ENCODE measurements at regions not wholly inside any gene's neighbourhood (a gene's known extent, or its start where the extent isn't known, plus 50 kb on each side); places are given as distances from the start of the nearest gene placed in this dataset.

GRCh38 chr10:63901228-63901627, 380.0 kb downstream of the REEP3 start:
- no peak for DNase-seq (ENCODE audit: low read depth)
- TF ChIP-seq, protein P1, sequence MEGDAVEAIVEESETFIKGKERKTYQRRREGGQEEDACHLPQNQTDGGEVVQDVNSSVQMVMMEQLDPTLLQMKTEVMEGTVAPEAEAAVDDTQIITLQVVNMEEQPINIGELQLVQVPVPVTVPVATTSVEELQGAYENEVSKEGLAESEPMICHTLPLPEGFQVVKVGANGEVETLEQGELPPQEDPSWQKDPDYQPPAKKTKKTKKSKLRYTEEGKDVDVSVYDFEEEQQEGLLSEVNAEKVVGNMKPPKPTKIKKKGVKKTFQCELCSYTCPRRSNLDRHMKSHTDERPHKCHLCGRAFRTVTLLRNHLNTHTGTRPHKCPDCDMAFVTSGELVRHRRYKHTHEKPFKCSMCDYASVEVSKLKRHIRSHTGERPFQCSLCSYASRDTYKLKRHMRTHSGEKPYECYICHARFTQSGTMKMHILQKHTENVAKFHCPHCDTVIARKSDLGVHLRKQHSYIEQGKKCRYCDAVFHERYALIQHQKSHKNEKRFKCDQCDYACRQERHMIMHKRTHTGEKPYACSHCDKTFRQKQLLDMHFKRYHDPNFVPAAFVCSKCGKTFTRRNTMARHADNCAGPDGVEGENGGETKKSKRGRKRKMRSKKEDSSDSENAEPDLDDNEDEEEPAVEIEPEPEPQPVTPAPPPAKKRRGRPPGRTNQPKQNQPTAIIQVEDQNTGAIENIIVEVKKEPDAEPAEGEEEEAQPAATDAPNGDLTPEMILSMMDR (IDR thresholded peaks at IDR 0.05; ENCODE audit: insufficient read depth, low read depth, low read length), result peak; percentile 21

GRCh38 chr10:63901881-63902280, 380.7 kb downstream of the REEP3 start:
- H3K4me3 ChIP-seq (ENCODE audit: low read depth, low read length), result no peak overlapping the region
- DNase-seq (ENCODE audit: low read depth), result peak; percentile 1
- TF ChIP-seq, protein P1 (IDR thresholded peaks at IDR 0.05; ENCODE audit: insufficient read depth, low read depth, low read length), result no peak

More at GRCh38 chr10:63901228-63901627, 380.0 kb downstream of the REEP3 start:
- H3K4me3 ChIP-seq (ENCODE audit: low read depth, low read length), result no peak overlapping the region

GRCh38 chr10:63910806-63911205, 389.6 kb downstream of the REEP3 start:
- DNase-seq (ENCODE audit: low read depth), result no peak
- TF ChIP-seq, protein P1 (IDR thresholded peaks at IDR 0.05; ENCODE audit: insufficient read depth, low read depth, low read length), result no peak
- no peak overlapping the region for H3K4me3 ChIP-seq (ENCODE audit: low read depth, low read length)

DNA sequence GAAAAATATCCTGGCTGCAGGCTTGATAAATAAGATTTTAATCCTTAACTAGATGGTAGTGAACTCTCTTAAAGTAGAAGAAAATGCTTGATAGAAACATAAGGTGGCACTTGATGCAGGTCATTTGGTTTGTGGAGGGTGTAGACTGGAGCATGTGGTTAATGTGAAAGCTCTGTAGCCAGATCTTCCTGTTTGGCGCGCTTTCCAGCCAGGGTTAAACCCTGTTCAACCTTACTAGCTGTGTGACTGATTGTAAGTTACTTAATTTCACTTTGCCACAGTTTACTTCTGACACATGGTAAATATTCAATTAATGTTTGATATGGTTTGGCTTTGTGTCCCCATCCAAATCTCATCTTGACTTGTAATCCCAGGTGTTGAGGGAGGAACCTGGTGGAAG, 394.0 kb downstream of the REEP3 start:
- TF ChIP-seq, protein P1 (IDR thresholded peaks at IDR 0.05; ENCODE audit: insufficient read depth, low read depth, low read length), result no peak
- H3K4me3 ChIP-seq (ENCODE audit: low read depth, low read length), result no peak overlapping the region
- no peak for DNase-seq (ENCODE audit: low read depth)

DNA sequence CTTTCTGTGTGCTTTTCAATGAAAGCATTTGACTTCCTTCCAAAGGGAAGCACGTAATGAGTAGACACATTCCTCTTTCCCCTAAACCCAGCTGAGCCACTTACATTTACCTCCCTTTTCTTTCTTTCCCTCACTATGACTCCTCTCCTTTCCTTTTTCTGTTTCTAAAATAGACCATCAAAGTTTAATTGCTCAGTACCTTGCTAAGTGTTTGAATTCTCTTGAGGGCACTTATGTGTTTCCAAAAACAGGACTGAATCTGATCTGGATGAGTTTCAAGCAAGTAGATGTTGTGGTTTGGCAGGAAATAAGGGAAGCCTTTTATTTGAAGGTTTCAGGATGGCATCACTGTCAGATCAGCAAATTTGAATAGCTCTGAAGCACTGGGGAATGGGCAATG, 396.2 kb downstream of the REEP3 start:
- TF ChIP-seq, protein P1 (IDR thresholded peaks at IDR 0.05; ENCODE audit: insufficient read depth, low read depth, low read length), result no peak
- H3K4me3 ChIP-seq (ENCODE audit: low read depth, low read length), result no peak overlapping the region
- no peak for DNase-seq (ENCODE audit: low read depth)

DNA sequence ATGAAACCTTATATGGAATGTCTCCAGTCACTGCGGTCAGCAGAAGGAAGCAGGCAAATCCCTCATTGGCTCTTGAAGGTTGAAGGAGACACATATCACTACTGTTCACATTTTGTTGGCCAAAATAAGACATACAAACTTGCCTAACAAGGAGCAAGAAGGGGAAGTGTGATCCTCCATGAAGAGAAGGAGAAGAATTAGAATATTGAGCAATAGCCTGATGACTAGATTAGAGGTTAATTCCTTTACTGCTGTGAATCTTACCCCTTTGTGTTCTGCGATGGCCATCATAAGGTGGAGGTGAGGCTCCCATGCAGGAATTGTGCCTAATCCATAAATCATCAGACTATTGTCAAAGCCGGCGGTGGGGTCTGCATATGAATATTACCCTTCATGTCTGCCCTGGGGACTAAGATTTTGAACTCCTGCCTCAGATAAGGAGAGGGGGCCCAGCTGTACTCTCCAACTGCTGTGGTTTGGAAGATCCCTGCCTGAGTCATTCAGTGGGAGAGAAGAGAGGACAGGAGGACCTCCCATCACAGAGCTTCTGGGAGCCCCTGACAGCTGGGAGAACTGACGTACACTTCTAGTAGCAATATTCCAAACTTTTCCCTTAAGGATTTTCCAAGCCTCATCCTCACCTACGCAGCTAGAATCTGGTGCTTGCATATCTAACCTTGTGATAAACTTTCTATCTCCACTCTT, 398.5 kb downstream of the REEP3 start:
- no peak for DNase-seq (ENCODE audit: low read depth)
- TF ChIP-seq, protein P1 (IDR thresholded peaks at IDR 0.05; ENCODE audit: insufficient read depth, low read depth, low read length), result no peak

GRCh38 chr10:63920926-63921325, 399.7 kb downstream of the REEP3 start:
- no peak overlapping the region for H3K4me3 ChIP-seq (ENCODE audit: low read depth, low read length)
- no peak for DNase-seq (ENCODE audit: low read depth)
- TF ChIP-seq, protein P1 (IDR thresholded peaks at IDR 0.05; ENCODE audit: insufficient read depth, low read depth, low read length), result no peak

More for the DNA sequence above, 398.5 kb downstream of the REEP3 start:
- no peak overlapping the region for H3K4me3 ChIP-seq (ENCODE audit: low read depth, low read length)
